Stimulated activated CD4-positive, alpha-beta T cell treated with anti-CD3 and anti-CD28 coated beads, Interleukin-1b, Interleukin-23, amount 100 ng/mL, for 24 hours (primary cell): ENCODE measurements at regions not wholly inside any gene's neighbourhood (a gene's known extent, or its start where the extent isn't known, plus 50 kb on each side); places are given as distances from the start of the nearest gene placed in this dataset.
"Not testable (repeated sequence)": the region's sequence is repeated elsewhere in the genome, so short reads cannot be mapped to it uniquely, and the experiment has no call there.

Experiments used
- DNase-seq, 4 experiments: peaks; one replicate each; pipeline ENCODE4 v3.0.0-alpha.2; 2020; ENCODE audit warnings: low read depth in 4 of 4, low spot score in 1 of 4

- no peak for DNase-seq
These were observed 50.8 kb upstream of the BOD1L1 start for GRCh38 chr4:13678186-13678924.

GRCh38 chr4:13681570-13681969 lies 54.0 kb upstream of the BOD1L1 start:
- no peak for DNase-seq

DNA sequence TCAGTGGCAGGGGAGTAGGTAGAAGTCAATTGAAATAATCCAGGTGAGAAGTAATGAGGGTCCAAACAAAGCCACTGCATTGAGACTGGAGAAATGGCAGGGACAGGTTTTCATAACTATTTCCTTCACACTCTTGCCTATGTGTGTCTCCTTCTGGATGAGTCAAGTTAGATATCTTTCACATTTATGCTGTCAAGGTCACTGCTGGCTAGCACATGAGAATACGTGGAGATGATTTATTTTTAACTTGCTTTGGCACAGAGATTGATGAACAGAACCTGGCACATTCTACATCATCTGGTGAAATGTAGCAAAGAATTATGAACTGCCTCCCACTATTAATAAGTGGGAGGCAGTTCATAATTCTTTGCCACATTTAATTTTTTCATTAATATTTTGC lies 66.7 kb upstream of the BOD1L1 start:
- DNase-seq, result no peak

DNA sequence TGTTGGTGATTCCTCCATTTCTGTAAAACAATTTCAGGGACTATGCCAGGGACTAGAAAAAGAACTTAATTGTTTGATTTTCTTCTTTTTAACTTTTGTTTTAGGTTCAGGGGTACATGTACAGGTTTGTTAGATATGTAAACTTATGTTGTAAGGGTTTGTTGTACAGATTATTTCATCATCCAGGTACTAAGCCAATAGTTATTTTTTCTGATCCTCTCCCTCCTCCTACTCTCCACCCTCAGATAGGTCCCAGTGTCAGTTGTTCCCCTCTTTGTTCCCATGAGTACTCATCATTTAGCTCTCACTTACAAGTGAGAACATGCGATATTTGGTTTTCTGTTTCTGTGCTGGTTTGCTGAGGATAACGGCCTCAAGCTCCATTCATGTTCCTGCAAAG lies 70.8 kb upstream of the BOD1L1 start:
- no peak for DNase-seq

DNA sequence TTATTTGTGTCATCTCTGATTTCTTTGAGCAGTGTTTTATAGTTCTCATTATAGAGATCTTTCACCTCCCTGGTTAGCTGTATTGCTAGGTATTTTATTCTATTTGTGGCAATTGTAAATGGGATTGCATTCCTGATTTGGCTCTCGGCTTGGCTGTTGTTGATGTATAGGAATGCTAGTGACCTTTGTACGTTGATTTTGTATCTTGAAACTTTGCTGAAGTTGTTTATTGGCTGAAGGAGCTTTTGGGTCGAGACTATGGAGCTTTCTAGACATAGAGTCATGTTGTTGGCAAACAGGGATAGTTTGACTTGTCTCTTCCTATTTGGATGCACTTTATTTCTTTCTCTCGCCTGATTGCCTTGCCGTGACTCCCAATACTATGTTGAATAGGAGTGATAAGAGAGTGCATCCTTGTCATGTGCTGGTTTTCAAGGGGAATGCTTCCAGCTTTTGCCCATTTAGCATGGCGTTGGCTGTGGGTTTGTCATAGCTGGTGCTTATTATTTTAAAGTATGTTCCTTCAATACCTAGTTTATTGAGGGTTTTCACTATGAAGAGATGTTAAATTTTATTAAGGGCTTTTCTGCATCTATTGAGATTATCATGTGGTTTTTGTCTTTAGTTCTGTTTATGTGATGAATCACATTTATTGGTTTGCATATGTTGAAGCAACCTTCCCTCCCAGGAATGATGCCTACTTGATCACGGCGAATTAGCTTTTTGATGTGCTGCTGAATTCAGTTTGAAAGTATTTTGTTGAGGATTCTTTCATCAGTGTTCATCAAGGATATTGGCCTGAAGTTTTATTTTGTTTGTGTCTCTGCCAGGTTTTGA lies 72.7 kb upstream of the BOD1L1 start:
- DNase-seq, result no peak

- not testable (repeated sequence) for DNase-seq
These were observed 73.3 kb upstream of the BOD1L1 start for GRCh38 chr4:13700858-13701140.

GRCh38 chr4:13701937-13702446 lies 74.5 kb upstream of the BOD1L1 start:
- DNase-seq, result no peak

GRCh38 chr4:13703096-13703495 lies 75.6 kb upstream of the BOD1L1 start:
- no peak for DNase-seq

DNA sequence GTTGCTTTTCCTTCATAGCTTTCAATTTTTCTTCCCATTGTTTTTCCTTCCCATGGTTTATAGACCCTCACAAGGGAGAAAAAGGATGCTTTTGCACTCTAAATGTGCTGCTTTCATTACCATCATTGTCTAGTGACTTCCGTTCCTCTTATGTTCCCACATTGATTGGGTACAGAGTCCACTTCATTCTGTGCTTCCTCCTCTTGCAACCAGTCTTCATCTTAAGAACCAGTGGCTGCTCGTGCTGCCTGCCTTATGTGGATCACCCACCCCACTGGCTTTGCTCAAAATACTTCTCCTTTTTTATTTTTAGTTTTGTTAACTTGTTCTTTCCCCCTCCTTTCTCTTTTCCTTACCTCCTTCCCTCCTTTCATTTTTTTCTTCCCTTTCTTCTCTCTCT lies 76.5 kb upstream of the BOD1L1 start:
- no peak for DNase-seq

GRCh38 chr4:13704761-13705160 lies 77.2 kb upstream of the BOD1L1 start:
- DNase-seq, result no peak

DNA sequence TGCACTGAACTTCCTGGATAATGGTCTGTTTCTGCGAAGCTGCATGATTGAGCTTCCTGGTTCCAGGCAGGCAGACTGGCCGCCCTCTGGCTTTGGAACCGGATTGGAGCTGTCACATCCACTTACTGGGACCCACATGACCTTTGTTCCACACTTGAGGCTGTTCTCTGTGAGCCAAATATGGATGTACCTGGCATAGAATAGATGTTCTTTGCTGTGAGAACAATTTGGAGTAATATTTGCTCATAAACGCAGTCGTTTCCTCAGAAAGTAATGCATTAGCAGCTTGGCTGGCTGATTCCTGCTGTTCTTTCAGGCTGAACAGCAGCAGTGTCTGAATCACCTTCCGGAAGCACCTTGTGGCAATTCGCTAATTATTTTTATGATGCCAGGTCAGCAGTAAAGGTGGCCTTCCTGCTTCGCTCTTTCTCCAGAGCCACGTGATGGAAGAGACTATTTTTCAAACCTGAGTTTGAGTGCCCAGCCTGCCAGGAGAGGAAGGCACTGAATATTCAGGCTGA lies 78.1 kb upstream of the BOD1L1 start:
- no peak for DNase-seq

GRCh38 chr4:13706120-13706519 lies 78.6 kb upstream of the BOD1L1 start:
- no peak for DNase-seq

DNA sequence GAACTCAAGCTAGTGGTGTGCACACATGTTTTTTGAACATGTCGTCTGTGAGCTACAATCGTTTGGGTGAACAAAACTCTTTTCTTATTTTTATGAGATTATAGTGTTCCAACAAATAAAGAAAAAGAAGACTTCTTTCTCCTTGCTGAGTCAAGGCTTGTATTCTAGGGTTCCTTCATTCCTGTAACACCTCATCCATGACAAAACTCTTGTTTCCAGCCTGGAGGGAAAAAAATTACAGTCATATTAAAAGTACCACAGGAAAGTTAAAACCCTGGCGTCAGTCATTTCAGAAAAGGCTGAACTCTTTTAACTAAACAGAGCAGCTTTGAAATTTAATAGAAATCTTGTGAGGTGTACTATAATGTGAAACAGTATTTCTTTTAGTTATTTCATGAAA lies 79.2 kb upstream of the BOD1L1 start:
- no peak for DNase-seq

- DNase-seq, result no peak
These were observed 82.8 kb upstream of the BOD1L1 start for GRCh38 chr4:13710246-13710885.

DNA sequence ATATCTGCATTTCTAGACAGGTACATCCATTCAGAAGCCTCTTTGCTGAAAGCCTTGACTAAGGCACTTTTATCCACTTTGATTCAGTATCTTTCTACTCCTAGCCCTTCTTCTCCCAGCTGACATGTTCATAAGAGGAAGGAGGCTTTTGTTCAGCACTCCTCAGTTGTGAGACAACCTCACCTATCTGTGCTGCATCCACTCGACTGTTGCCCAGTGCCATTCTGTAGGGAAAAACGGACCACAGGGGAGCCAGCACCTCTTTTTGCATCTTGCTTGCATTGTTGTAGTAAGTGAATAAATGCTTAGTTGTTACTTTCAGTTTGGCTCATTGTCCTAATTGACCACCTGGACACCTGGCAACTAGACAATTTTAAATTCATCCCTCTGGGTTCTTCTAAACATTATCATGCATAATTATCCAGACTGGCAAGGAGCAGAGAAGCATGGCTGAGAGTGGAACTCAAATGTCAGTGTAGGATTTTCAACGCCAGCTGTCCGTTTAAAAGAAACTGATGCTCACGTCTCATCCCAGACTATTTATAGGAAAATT lies 83.8 kb upstream of the BOD1L1 start:
- no peak for DNase-seq

DNA sequence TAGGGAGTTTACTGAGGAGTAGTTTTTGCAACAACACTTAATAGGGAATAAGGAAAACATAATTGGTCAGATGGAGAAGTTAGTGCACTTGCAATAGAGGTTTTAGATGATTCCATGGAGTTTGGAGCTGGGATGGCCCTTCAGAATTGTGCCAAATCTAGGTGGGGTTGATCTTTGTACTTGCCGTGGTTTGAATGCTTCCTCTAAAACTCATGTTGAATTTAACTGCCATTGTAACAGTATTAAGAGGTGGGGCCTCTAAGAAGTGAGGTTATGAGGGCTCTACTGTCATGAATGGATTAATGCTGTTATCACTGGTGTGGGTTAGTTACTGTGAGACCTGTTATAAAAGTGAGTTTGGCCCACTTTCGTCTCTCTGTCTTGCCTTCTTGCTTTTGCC lies 94.4 kb upstream of the BOD1L1 start:
- no peak for DNase-seq

DNA sequence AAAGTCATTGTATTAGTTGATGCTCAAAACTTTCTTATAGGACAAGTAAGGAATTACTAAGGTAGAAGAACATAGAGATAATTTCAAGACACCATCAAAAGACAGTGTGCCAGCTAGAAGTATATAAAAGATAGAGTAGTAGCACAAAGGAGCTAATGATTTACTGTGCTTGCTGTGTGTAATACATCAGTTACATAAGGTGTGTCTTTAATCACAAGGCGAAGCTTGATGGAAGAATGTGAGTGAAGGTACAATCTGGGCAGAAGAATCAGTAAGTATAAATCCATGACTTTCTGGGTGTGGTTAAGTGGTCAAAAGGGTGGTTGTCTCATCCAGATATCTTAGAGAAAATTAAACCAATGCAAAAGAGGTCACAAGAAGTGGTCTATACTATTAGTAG lies 95.1 kb upstream of the BOD1L1 start:
- DNase-seq, result no peak

- no peak for DNase-seq
These were observed 101.2 kb upstream of the BOD1L1 start for GRCh38 chr4:13728761-13729160.

DNA sequence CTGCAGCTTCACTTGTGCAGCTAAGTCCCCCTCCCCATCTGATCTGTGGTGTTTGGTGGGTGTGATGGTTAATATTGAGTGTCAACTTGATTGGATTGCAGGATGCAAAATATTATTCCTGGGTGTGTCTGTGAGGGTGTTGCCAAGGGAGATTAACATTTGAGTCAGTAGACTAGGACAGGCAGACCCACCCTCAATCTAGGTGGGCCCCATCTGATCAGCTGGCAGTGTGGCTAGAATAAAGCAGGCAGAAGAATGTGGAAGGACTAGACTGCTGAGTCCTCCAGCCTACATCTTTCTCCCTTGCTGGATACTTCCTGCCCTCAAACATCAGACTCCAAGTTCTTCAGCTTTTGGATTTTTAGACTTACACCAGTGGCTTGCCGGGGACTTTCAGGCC lies 103.5 kb upstream of the BOD1L1 start:
- no peak for DNase-seq

DNA sequence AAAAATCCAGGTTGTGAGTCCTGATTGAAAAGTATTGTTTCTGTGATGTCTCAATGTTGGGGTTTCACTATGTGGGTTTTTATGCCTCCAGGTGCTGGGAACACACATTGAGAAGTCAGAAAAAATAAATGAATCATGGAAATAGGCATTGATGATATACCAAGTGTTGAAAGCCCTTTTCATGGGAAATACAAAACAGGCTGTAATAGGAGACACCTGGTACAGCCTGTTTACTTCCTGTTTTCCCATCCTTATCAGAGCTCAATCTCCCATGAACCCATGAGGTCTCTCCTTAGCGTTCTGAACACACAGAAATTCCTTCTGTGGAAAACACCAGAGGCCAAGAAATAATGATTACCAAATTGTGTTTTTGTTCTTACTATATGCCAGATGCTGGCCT lies 106.3 kb upstream of the BOD1L1 start:
- no peak for DNase-seq

- no peak for DNase-seq
These were observed 123.1 kb upstream of the BOD1L1 start for GRCh38 chr4:13750594-13750993.

GRCh38 chr4:13761581-13761980 lies 134.1 kb upstream of the BOD1L1 start:
- not testable (repeated sequence) for DNase-seq
